H1 (cell line): ENCODE measurements at regions not wholly inside any gene's neighbourhood (a gene's known extent, or its start where the extent isn't known, plus 50 kb on each side); places are given as distances from the start of the nearest gene placed in this dataset.

ENCODE experiments used
- CTCF ChIA-PET: fragments of 300-600 bp; sonication (Branson Sonifier 250); formaldehyde crosslinking; loops from one replicate; lab custom pipeline; 2021; ENCODE audit not compliant: partially characterized antibody; lab: Charles Lee
- POLR2A ChIA-PET: fragments of 300-600 bp; sonication (Branson Sonifier 250); formaldehyde crosslinking; loops from one replicate; lab custom pipeline; 2021; ENCODE audit warnings: inconsistent platforms; ENCODE audit not compliant: partially characterized antibody; lab: Charles Lee
- DNase-seq, 2 experiments: peaks; one replicate each; pipeline versions ENCODE4 v3.0.0 to v3.0.0-alpha.2; 2010 to 2022; ENCODE audit warnings: low spot score in 2 of 2, low read depth in 1 of 2, mixed read lengths in 1 of 2
- FAIRE-seq: peaks from 2 replicates; lab custom pipeline; 2011; peaks lifted over from hg19 to GRCh38; lab: Jason Lieb, UNC
- H2AFZ ChIP-seq: 2 replicates; pipeline ENCODE4 v1.8.1; 2012; ENCODE audit warnings: low read length, inconsistent platforms
- H2AK5ac ChIP-seq: 2 replicates; pipeline ENCODE4 v1.6.1; 2013; ENCODE audit warnings: low read depth, low read length
- H2BK120ac ChIP-seq: replicated peaks from 2 replicates; pipeline ENCODE3; 2013; ENCODE audit warnings: low read depth, low read length, inconsistent platforms
- H2BK12ac ChIP-seq: 2 replicates; pipeline ENCODE4 v1.6.1; 2013; ENCODE audit warnings: low read depth, low read length
- H2BK15ac ChIP-seq: 2 replicates; pipeline ENCODE4 v1.6.1; 2013; ENCODE audit warnings: low read length
- H2BK20ac ChIP-seq: 2 replicates; pipeline ENCODE4 v1.6.1; 2013; ENCODE audit warnings: low read length
- H2BK5ac ChIP-seq: 2 replicates; pipeline ENCODE4 v1.6.1; 2013; ENCODE audit warnings: low read depth, low read length
- H3K14ac ChIP-seq: 2 replicates; pipeline ENCODE4 v1.6.1; 2013; ENCODE audit warnings: inconsistent platforms; ENCODE audit not compliant: insufficient read length
- H3K18ac ChIP-seq: 2 replicates; pipeline ENCODE4 v1.6.1; 2013; ENCODE audit warnings: low read length; ENCODE audit errors: extremely low read depth
- H3K23ac ChIP-seq: 2 replicates; pipeline ENCODE4 v1.6.1; 2013; ENCODE audit warnings: inconsistent platforms; ENCODE audit not compliant: insufficient read length
- H3K23me2 ChIP-seq: 2 replicates; pipeline ENCODE4 v1.6.1; 2013; ENCODE audit warnings: low read depth, low read length
- H3K27ac ChIP-seq: 2 replicates; pipeline ENCODE4 v1.6.1; 2011; ENCODE audit warnings: low read depth, low read length, inconsistent platforms
- H3K27me3 ChIP-seq, 4 experiments: replicated peaks in 1 of 4; 1 replicate in 1 of 4; 2 replicates in 3 of 4; pipeline versions ENCODE4 v1.6.1 to v1.8.1; 2011 to 2013; ENCODE audit warnings: low read length in 3 of 4, mild to moderate bottlenecking in 3 of 4, inconsistent platforms in 2 of 4, mixed read lengths in 2 of 4, moderate library complexity in 1 of 4; ENCODE audit not compliant: control insufficient read depth in 3 of 4, insufficient read depth in 3 of 4; ENCODE audit errors: extremely low read depth in 1 of 4
- H3K36me3 ChIP-seq, 4 experiments: 2 replicates each; pipeline versions ENCODE4 v1.6.1 to v1.8.1; 2011 to 2013; ENCODE audit warnings: mild to moderate bottlenecking in 4 of 4, low read length in 3 of 4, moderate library complexity in 2 of 4, control low read depth in 1 of 4, inconsistent platforms in 1 of 4; ENCODE audit not compliant: insufficient read depth in 4 of 4, control insufficient read depth in 2 of 4
- H3K4ac ChIP-seq: replicated peaks from 2 replicates; pipeline ENCODE3; 2013; ENCODE audit warnings: low read length, low read depth, mixed read lengths, inconsistent platforms; ENCODE audit not compliant: insufficient read length
- H3K4me1 ChIP-seq, 4 experiments: replicated peaks in 1 of 4; 1 replicate in 1 of 4; 2 replicates in 3 of 4; pipeline versions ENCODE4 v1.6.1 to v1.8.1; 2011 to 2013; ENCODE audit warnings: low read length in 3 of 4, inconsistent platforms in 2 of 4, mixed read lengths in 1 of 4; ENCODE audit not compliant: insufficient read depth in 4 of 4, control insufficient read depth in 3 of 4
- H3K4me2 ChIP-seq, 2 experiments: 2 replicates each; pipeline versions ENCODE4 v1.6.1 to v1.8.1; 2011 to 2013; ENCODE audit warnings: low read depth in 2 of 2, low read length in 2 of 2, control low read depth in 1 of 2, inconsistent platforms in 1 of 2, mild to moderate bottlenecking in 1 of 2; ENCODE audit not compliant: insufficient read depth in 1 of 2
- H3K4me3 ChIP-seq, 4 experiments: fragments of 200-600, 300-600 bp in 1 of 4; sonication (generic), shearing (Covaris generic), sonication (Bioruptor Twin) in 1 of 4; 2 replicates each; pipeline versions ENCODE4 v1.5.1 to v1.8.1; 2011 to 2016; ENCODE audit warnings: low read length in 4 of 4, low read depth in 3 of 4, control low read depth in 2 of 4, inconsistent platforms in 2 of 4, mild to moderate bottlenecking in 2 of 4, mixed read lengths in 1 of 4, moderate library complexity in 1 of 4; ENCODE audit not compliant: insufficient read depth in 2 of 4; ENCODE audit errors: extremely low read depth in 1 of 4
- H3K56ac ChIP-seq: replicated peaks from 2 replicates; pipeline ENCODE3; 2013; ENCODE audit warnings: low read depth, mild to moderate bottlenecking, mixed read lengths, low read length, inconsistent platforms; ENCODE audit not compliant: insufficient read length
- H3K79me1 ChIP-seq: 2 replicates; pipeline ENCODE4 v1.6.1; 2013; ENCODE audit warnings: low read depth, low read length, control low read depth
- H3K79me2 ChIP-seq, 2 experiments: 2 replicates each; pipeline versions ENCODE4 v1.6.1 to v1.8.1; 2012 to 2013; ENCODE audit warnings: low read length in 2 of 2, mild to moderate bottlenecking in 2 of 2, inconsistent platforms in 1 of 2; ENCODE audit not compliant: insufficient read depth in 2 of 2, control insufficient read depth in 1 of 2
- H3K9ac ChIP-seq, 4 experiments: replicated peaks in 1 of 4; 1 replicate in 1 of 4; 2 replicates in 3 of 4; pipeline versions ENCODE4 v1.6.1 to v1.8.1; 2011 to 2013; ENCODE audit warnings: low read depth in 3 of 4, low read length in 3 of 4, control low read depth in 2 of 4, mild to moderate bottlenecking in 2 of 4, moderate library complexity in 2 of 4, inconsistent platforms in 1 of 4; ENCODE audit errors: extremely low read depth in 1 of 4
- H3K9me3 ChIP-seq, 2 experiments: 2 replicates each; pipeline versions ENCODE4 v1.6.1 to v1.8.1; 2012 to 2013; ENCODE audit warnings: mild to moderate bottlenecking in 2 of 2, moderate library complexity in 2 of 2, control low read depth in 1 of 2, inconsistent platforms in 1 of 2, low read depth in 1 of 2, low read length in 1 of 2, mixed read lengths in 1 of 2; ENCODE audit not compliant: insufficient read depth in 2 of 2
- H4K20me1 ChIP-seq, 2 experiments: replicated peaks in 1 of 2; 2 replicates each; pipeline versions ENCODE3 to v1.8.1; 2011 to 2013; ENCODE audit warnings: inconsistent platforms in 2 of 2, low read length in 2 of 2, mild to moderate bottlenecking in 1 of 2; ENCODE audit not compliant: insufficient read depth in 2 of 2, control insufficient read depth in 1 of 2
- H4K5ac ChIP-seq: 2 replicates; pipeline ENCODE4 v1.6.1; 2013; ENCODE audit warnings: low read length, low read depth, mixed read lengths, inconsistent platforms; ENCODE audit not compliant: insufficient read length
- H4K8ac ChIP-seq: 2 replicates; pipeline ENCODE4 v1.8.0; 2013; ENCODE audit warnings: mild to moderate bottlenecking, moderate library complexity, low read length, inconsistent platforms; ENCODE audit not compliant: insufficient read depth; ENCODE audit errors: extremely low read depth
- H4K91ac ChIP-seq: replicated peaks from 2 replicates; pipeline ENCODE3; 2013; ENCODE audit warnings: low read length, mixed read lengths, inconsistent platforms; ENCODE audit not compliant: insufficient read length
- POLR2A ChIP-seq, 2 experiments: IDR thresholded peaks; 1 replicate in 1 of 2; 2 replicates in 1 of 2; pipeline ENCODE4 v1.6.1; 2011; ENCODE audit warnings: low read depth in 2 of 2, low read length in 2 of 2, mild to moderate bottlenecking in 2 of 2; ENCODE audit errors: control extremely low read depth in 1 of 2
- SP2 ChIP-seq: IDR thresholded peaks from 2 replicates; pipeline ENCODE4 v1.6.1; 2012; ENCODE audit warnings: mild to moderate bottlenecking, low read length, inconsistent platforms
- TAF1 ChIP-seq: IDR thresholded peaks from 2 replicates; pipeline ENCODE4 v1.6.1; 2011; ENCODE audit warnings: mild to moderate bottlenecking, low read depth, low read length
- TCF12 ChIP-seq: IDR thresholded peaks from 2 replicates; pipeline ENCODE4 v1.6.1; 2011; ENCODE audit warnings: low read depth, mild to moderate bottlenecking, low read length

DNA sequence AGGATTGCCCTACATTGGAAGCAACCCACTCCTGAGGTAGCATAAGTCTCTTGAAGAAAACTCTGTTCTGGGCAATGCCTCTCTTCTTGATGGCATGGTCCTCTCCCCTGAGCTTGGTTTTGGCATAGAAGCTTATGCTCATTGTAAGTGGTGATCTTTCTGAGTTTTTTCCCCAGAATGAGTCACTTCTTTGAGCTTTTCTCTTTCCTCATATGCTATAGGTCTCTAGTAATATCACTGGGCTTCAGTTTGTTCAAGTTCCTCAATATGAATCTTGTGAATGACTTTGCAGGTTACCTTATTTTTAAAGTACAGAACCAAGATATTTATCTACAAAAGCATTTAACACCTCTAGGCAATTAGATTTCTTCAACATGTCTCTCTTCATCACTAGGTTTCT lies 76.5 kb upstream of the ATG10 start:
- no peaks in the 10 kb centered on the region for H3K79me2 ChIP-seq
- H3K23ac ChIP-seq = no peak overlapping the region
- no peak overlapping the region for H2BK20ac ChIP-seq
- H2BK5ac ChIP-seq = no peak overlapping the region
- ChIA-PET CTCF (interaction anchor here (0.6 to 1.0 kb wide), 4 partner anchors 9 to 292 kb away, joined by 3 to 5 read pairs (median 3); no protein-coding TSS in a partner anchor), POLR2A (no interaction called here)
- H3K18ac ChIP-seq = no peak overlapping the region
- H3K4me2 ChIP-seq = no peak overlapping the region
- FAIRE-seq = no peak
- H3K4me3 ChIP-seq = no peak overlapping the region
- no peak overlapping the region for H4K8ac ChIP-seq
- H2BK12ac ChIP-seq = no peak overlapping the region
- H3K14ac ChIP-seq = no peak overlapping the region
- H3K9ac ChIP-seq = no peak overlapping the region
- no peaks in the 10 kb centered on the region for H3K4me1 ChIP-seq
- no peak overlapping the region for H2BK15ac ChIP-seq
- H2BK120ac ChIP-seq = no peak overlapping the region
- H3K79me1 ChIP-seq = no peaks in the 10 kb centered on the region
- H4K5ac ChIP-seq = no peak overlapping the region
- H3K27ac ChIP-seq = no peak overlapping the region
- no peak overlapping the region for H2AFZ ChIP-seq
- H4K91ac ChIP-seq = no peak overlapping the region
- H3K4ac ChIP-seq = no peak overlapping the region
- H3K56ac ChIP-seq = no peak overlapping the region
- TF ChIP-seq SP2 (no peak), POLR2A (IDR thresholded peaks at IDR 0.05; ENCODE audit: control extremely low read depth in 1 of 2, low read depth in 2 of 2, low read length in 2 of 2) (no peak), TCF12 (no peak), TAF1 (no peak)
- TF ChIP-seq, all 59 proteins: peak for 0
- no peak overlapping the region for H2AK5ac ChIP-seq
- H3K36me3 ChIP-seq = no peaks in the 10 kb centered on the region
- H3K23me2 ChIP-seq = no peaks in the 10 kb centered on the region
- H3K9me3 ChIP-seq = peaks cover 11 to 18% of the 10 kb centered on the region in 2 experiments
- H4K20me1 ChIP-seq = no peaks in the 10 kb centered on the region
- DNase-seq = no peak
- no peaks in the 10 kb centered on the region for H3K27me3 ChIP-seq
